Hepatic stellate cell (primary cell): ENCODE measurements at regions not wholly inside any gene's neighbourhood (a gene's known extent, or its start where the extent isn't known, plus 50 kb on each side); places are given as distances from the start of the nearest gene placed in this dataset.
"Not testable (repeated sequence)": the region's sequence is repeated elsewhere in the genome, so short reads cannot be mapped to it uniquely, and the experiment has no call there.

ENCODE experiments used
- DNase-seq: peaks from one replicate; pipeline ENCODE4 v3.0.0; 2011; ENCODE audit warnings: low spot score

DNA sequence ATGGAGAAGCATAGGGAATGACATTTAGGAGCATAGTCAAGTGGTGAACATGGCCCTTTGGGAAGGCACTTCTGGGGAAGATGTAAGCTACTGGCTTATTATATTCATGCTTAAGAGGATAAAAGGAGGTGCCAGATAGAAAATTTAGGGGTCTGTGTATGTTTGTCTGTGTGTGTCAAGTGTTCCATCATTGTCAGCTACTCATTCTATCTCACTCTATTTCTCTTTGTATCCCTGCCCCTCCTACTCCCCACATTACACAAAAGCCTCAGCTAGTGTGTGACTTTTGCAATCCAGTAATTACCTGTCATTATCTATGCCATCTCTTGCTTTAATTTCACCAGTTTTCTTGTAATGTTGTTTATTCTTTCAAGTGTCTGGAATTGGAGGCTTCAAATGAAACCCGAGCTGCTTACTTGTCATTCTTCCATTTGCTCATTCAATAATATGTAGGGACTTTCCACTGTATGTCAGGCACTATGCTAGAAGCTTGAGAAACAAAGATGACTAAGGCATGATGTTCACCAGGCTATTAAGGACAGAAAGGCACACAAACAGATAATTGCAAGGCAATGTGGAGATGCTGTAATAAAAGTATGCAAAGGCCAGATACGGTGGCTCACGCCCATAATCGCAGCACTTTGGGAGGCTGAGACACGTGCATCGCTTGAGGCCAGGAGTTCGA is 229.8 kb upstream of the TEX13C start:
- DNase-seq = no peak

- no peak for DNase-seq
Observed at GRCh38 chrX:125093852-125094251, 225.8 kb upstream of the TEX13C start.

DNA sequence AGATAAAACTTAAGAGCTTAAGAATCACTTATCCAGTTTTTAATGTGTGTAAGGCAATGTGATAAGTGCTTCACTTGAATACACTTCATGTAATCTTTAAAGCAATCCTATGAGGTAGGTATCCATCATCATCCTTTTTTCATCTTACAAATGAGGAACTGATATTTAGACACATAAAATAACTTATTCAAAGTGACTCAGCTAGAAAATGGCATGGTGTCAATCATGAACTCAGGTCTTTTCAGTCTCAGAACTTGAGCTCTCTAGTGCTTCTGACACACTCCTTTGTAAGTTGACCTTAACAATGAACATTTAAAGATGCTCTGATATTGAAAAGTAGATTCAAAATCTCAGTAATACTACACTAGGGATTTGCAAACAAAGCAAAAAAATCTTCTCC is 224.8 kb upstream of the TEX13C start:
- no peak for DNase-seq

DNA sequence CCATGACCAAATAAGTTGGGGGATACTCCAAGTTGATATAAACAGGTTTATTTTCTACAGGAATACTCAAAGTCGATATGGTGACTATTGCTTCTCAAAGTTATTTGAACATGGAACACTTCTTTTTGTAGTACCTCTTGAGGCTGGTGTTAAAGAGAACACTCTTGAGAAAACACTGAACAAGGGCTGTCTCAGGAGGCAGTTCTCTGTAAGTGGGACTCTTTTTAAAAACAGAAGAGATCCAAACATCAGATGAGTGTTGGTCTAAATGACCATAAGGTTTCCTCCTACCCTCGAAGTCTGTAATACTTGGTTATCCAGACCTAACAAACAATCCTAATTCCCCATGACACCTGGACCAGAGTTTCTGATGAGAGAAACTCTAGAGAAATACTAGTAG is 223.2 kb upstream of the TEX13C start:
- no peak for DNase-seq

DNA sequence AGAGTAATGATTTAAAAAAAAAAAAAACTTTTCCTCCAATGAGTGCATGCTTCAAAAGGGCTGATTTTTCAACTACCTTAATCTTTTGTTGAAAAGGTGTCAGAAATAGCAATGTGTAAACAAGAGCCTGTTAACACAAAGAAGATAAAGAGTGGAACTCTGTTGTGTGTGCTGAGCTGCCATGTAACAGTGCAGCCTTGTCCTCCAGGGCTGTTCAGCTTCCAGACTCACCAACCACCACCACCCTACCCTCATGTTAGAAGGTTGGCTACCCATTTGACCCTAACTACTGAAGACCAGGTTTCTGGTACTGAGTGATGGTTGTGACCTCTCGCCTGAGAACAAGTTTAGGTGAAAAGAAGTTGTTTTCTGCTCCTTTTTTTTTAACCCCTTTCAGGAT is 222.8 kb upstream of the TEX13C start:
- no peak for DNase-seq

GRCh38 chrX:125101971-125102755 is 217.5 kb upstream of the TEX13C start:
- no peak for DNase-seq

DNA sequence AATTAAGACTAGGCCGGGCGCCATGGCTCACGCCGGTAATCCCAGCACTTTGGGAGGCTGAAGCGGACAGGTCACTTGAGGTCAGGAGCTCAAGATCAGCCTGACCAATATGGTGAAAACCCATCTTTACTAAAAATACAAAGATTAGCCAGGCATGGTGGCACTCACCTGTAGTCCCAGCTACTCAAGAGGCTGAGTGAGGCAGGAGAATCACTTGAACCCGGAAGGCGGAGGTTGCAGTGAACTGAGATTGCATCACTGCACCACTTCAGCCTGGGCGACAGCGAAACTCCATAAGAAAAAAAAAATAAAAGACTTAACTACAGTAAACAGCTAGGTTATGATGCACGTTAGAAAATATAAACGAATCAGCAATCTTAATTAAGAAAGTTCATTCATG is 216.0 kb upstream of the TEX13C start:
- no peak for DNase-seq

- no peak for DNase-seq
Observed at GRCh38 chrX:125108921-125109320, 210.8 kb upstream of the TEX13C start.

- no peak for DNase-seq
Observed at GRCh38 chrX:125131164-125131563, 188.5 kb upstream of the TEX13C start.

DNA sequence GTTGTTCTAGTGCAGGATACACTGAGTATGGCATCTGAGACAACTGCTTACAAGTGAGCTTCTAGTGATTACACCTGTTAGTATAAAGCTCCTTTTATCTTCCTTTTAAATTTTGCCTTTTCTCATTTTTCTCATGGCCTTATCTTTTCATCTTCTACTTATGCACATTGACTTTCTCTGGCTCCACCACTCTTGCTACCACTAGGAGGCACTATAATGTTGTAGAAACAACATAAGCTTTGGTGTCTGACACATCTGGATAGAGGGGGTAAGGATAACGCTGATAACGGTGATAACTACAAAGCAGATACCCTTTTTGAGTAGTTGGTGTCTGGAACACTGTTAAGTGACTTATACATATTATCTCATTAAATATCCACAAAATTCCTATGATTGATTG is 187.4 kb upstream of the TEX13C start:
- DNase-seq = no peak

GRCh38 chrX:125137521-125137920 is 182.2 kb upstream of the TEX13C start:
- no peak for DNase-seq

- peak; percentile 0 for DNase-seq
Observed at GRCh38 chrX:125150231-125150630, 169.4 kb upstream of the TEX13C start.

- DNase-seq = no peak
Observed at GRCh38 chrX:125151146-125151545, 168.5 kb upstream of the TEX13C start.

DNA sequence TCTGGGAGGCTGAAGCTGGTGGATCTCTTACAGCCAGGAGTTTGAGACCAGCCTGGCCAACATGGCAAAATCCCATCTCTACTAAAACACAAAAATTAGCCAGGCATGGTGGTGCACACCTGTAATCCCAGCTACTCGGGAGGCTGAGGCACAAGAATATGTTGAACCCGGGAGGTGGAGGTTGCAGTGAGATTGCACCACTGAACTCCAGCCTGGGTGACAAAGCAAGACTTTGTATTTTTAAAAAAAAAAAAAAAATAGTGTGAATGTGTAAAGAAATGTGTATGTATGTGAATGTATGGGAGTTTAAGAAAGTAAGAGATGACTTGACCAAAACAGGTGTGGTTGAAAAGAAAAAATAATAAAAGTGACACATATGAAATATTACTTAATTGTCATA is 167.7 kb upstream of the TEX13C start:
- DNase-seq = no peak

GRCh38 chrX:125153621-125154020 is 166.1 kb upstream of the TEX13C start:
- DNase-seq = no peak

- DNase-seq = not testable (repeated sequence)
Observed at GRCh38 chrX:125154288-125155257, 165.1 kb upstream of the TEX13C start.

DNA sequence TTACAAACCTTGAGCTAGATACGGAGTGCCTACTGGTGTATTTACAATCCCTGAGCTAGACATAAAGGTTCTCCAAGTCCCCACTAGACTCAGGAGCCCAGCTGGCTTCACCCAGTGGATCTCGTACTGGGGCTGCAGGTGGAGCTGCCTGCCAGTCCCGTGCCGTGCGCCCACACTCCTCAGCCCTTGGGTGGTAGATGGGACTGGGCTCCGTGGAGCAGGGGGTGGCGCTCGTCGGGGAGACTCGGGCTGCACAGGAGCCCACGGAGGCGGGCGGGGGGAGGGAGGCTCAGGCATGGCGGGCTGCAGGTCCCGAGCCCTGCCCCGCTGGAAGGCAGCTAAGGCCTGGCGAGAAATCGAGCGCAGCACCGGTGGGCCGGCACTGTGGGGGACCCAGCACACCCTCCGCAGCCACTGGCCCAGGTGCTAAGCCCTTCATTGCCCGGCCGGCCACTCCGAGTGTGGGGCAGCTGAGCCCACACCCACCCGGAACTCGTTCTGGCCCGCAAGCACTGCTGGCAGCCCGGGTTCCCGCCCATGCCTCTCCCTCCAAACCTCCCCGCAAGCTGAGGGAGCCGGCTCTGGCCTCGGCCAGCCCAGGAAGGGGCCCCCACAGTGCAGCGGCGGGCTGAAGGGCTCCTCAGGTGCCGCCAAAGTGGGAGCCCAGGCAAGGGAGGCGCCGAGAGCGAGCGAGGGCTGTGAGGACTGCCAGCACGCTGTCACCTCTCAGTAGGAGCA is 164.2 kb upstream of the TEX13C start:
- DNase-seq = not testable (repeated sequence)

DNA sequence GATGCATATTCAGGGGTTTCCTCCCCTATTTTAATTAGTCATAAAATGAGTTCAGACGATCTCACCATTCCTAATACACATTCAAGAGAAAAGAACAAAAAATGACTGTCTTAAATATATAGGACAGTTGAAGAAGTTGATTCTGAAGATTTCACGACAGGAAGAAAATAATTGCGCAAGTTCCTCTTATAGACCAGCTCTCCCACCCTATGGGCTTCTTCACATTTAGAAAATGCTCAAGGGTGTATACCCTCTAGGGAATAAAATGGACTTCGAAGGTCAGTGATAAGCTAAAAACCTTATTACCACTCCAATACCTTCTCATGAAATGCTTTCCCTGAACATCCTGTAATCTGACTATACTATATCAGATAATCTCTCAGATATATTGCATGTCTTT is 149.2 kb upstream of the TEX13C start:
- no peak for DNase-seq

- DNase-seq = no peak
Observed at GRCh38 chrX:125172531-125172930, 147.1 kb upstream of the TEX13C start.

- no peak for DNase-seq
Observed at GRCh38 chrX:125175991-125176584, 143.6 kb upstream of the TEX13C start.

DNA sequence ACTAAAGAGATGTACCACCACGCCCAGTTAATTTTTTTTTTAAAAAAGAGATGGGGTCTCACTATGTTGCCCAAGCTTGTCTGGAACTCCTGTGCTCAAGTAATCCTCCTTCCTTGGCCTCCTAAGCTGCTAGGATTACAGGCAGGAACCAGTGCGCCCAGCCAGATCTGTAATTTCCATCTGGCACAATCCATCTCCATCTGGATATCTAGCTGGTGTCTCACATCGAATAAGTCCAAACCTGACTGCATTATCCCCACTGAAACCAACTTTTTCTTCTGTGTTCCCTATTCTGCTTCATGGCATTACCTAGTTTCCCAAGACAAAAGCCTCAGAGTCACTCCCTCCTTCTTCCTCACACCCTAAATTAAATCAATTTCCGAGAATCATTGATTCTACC is 125.8 kb upstream of the TEX13C start:
- DNase-seq = no peak
